HepG2 (cell line): ENCODE measurements at regions not wholly inside any gene's neighbourhood (a gene's known extent, or its start where the extent isn't known, plus 50 kb on each side); places are given as distances from the start of the nearest gene placed in this dataset.
A peak's percentile ranks its signal among the peaks of the same experiment; 100 is the strongest.

Source experiments
- CTCF ChIP-seq: sonication (generic); formaldehyde crosslinking; IDR thresholded peaks from 2 replicates; pipeline ENCODE4 v1.5.0; 2020; ENCODE audit warnings: mild to moderate bottlenecking, missing genetic modification reagents, moderate library complexity
- EHMT2 ChIP-seq: fragments of 200-600 bp; sonication (generic); IDR thresholded peaks from 2 replicates; pipeline ENCODE4 v1.7.0; 2017; ENCODE audit warnings: antibody characterized with exemption, low read depth, low read length, borderline replicate concordance
- HDAC2 ChIP-seq: sonication (generic); formaldehyde crosslinking; IDR thresholded peaks from 2 replicates; pipeline ENCODE4 v1.4.0; 2020; ENCODE audit warnings: missing genetic modification reagents
- KMT2B ChIP-seq: IDR thresholded peaks from 2 replicates; pipeline ENCODE4 v1.6.1; 2016; ENCODE audit warnings: missing genetic modification reagents, missing compliant biosample characterization
- MIER2 ChIP-seq: IDR thresholded peaks from 2 replicates; pipeline ENCODE4 v1.6.1; 2016; ENCODE audit warnings: missing biosample characterization, missing genetic modification reagents
- MXD3 ChIP-seq: IDR thresholded peaks from 2 replicates; pipeline ENCODE4 v1.6.1; 2016; ENCODE audit warnings: mild to moderate bottlenecking, missing biosample characterization, missing genetic modification reagents
- NFKB2 ChIP-seq: sonication (generic); formaldehyde crosslinking; IDR thresholded peaks from 2 replicates; pipeline ENCODE4 v1.4.0; 2020; ENCODE audit warnings: missing genetic modification reagents, borderline replicate concordance
- RAD21 ChIP-seq: fragments of 450-650 bp; formaldehyde crosslinking; IDR thresholded peaks from 2 replicates; pipeline ENCODE4 v1.5.0; 2020; ENCODE audit warnings: mild to moderate bottlenecking
- RORA ChIP-seq: sonication (generic); formaldehyde crosslinking; IDR thresholded peaks from 2 replicates; pipeline ENCODE4 v1.5.0; 2020; ENCODE audit warnings: mild to moderate bottlenecking, missing genetic modification reagents, moderate library complexity
- SMC3 ChIP-seq: IDR thresholded peaks from 2 replicates; pipeline ENCODE4 v1.6.1; 2011; ENCODE audit warnings: low read length, improper control_type of control experiment
- STAG1 ChIP-seq: sonication (generic); formaldehyde crosslinking; IDR thresholded peaks from 2 replicates; pipeline ENCODE4 v1.4.0; 2020; ENCODE audit warnings: missing genetic modification reagents
- SYNCRIP ChIP-seq: fragments of 200-400 bp; formaldehyde crosslinking; IDR thresholded peaks from 2 replicates; pipeline ENCODE4 v1.6.1; 2018; ENCODE audit warnings: mild to moderate bottlenecking, low read depth, low read length; ENCODE audit not compliant: insufficient read depth
- ZNF232 ChIP-seq: sonication (generic); formaldehyde crosslinking; IDR thresholded peaks from 2 replicates; pipeline ENCODE4 v1.4.0; 2020; ENCODE audit warnings: missing genetic modification reagents, borderline replicate concordance

- no peak for TF ChIP-seq MXD3 (CRISPR knock-in tag)
- no peak for TF ChIP-seq KMT2B
- peak; percentile 94 for TF ChIP-seq MIER2
- peak; percentile 68 for TF ChIP-seq STAG1 (CRISPR knock-in tag)
- 0 out of 2 replicates have a peak, but pooled peaks have one; percentile 14 for TF ChIP-seq SMC3
- TF ChIP-seq HDAC2 (CRISPR knock-in tag): 0 out of 2 replicates have a peak, but pooled peaks have one; percentile 13
- TF ChIP-seq SYNCRIP: no peak
- no peak for TF ChIP-seq NFKB2 (CRISPR knock-in tag)
- peak; percentile 98 for TF ChIP-seq EHMT2
- TF ChIP-seq CTCF (CRISPR knock-in tag): peak; percentile 70
- peak; percentile 50; the same call in 1 of the 2 replicates for TF ChIP-seq ZNF232 (CRISPR knock-in tag)
- no peak for TF ChIP-seq RORA (CRISPR knock-in tag)
- TF ChIP-seq RAD21 (CRISPR knock-in tag): peak; percentile 41; the same call in 1 of the 2 replicates
These were observed 164.6 kb downstream of the ACTL8 start (continued) for GRCh38 chr1:17919525-17920439.
